ENCODE measurements at regions not wholly inside any gene's neighbourhood (a gene's known extent, or its start where the extent isn't known, plus 50 kb on each side); places are given as distances from the start of the nearest gene placed in this dataset.

GRCh38 chrX:54675762-54676161 is 122.3 kb downstream of the ITIH6 start:
- no peaks in the 10 kb centered on the region for H3K36me3 Mint-ChIP-seq (ENCODE audit: low read depth, unreplicated experiment)
- peak; percentile 88 for FAIRE-seq
- H3K9ac ChIP-seq (ENCODE audit: low read length): no peak overlapping the region

GRCh38 chrX:54695231-54695630 is 102.8 kb downstream of the ITIH6 start:
- no peaks in the 10 kb centered on the region for H3K79me2 ChIP-seq (ENCODE audit: insufficient read depth, low read length)
- FAIRE-seq: no peak
- TF ChIP-seq EZH2 (IDR thresholded peaks at IDR 0.05; ENCODE audit: insufficient read depth, low read length) (no peak), CTCF (IDR thresholded peaks at IDR 0.05; ENCODE audit: insufficient read depth, low read depth, low read length) (no peak)
- no peaks in the 10 kb centered on the region for H3K36me3 ChIP-seq (ENCODE audit: insufficient read depth, low read length)
- H3K4me1 ChIP-seq (ENCODE audit: insufficient read depth, low read length): no peaks in the 10 kb centered on the region
- no peak overlapping the region for H2AFZ ChIP-seq (ENCODE audit: low read depth, low read length)
- H3K27me3 ChIP-seq (ENCODE audit: insufficient read depth, low read length): no peaks in the 10 kb centered on the region
- H3K9me3 Mint-ChIP-seq (ENCODE audit: unreplicated experiment): peaks cover 6% of the 10 kb centered on the region
- no peaks in the 10 kb centered on the region for H3K9me3 ChIP-seq (ENCODE audit: insufficient read depth, low read depth, low read length)
- no peak overlapping the region for H3K4me3 ChIP-seq (ENCODE audit: insufficient read depth, low read depth, low read length)
- H3K27ac ChIP-seq (ENCODE audit: low read depth, low read length): no peak overlapping the region
- no peaks in the 10 kb centered on the region for H3K27me3 Mint-ChIP-seq (ENCODE audit: low read depth, unreplicated experiment)
- H3K4me3 Mint-ChIP-seq (ENCODE audit: unreplicated experiment): no peak overlapping the region
- H3K27ac Mint-ChIP-seq (ENCODE audit: unreplicated experiment): no peak overlapping the region
- H3K36me3 Mint-ChIP-seq (ENCODE audit: low read depth, unreplicated experiment): no peaks in the 10 kb centered on the region
- H3K9ac ChIP-seq (ENCODE audit: low read length): no peak overlapping the region
- H4K20me1 ChIP-seq (ENCODE audit: insufficient read depth, low read length): no peaks in the 10 kb centered on the region
- no peak overlapping the region for H3K4me2 ChIP-seq (ENCODE audit: low read length)
- no peaks in the 10 kb centered on the region for H3K4me1 Mint-ChIP-seq (ENCODE audit: low read depth, unreplicated experiment)
- DNase-seq (ENCODE audit: low read depth): no peak

More at GRCh38 chrX:54675762-54676161, 122.3 kb downstream of the ITIH6 start:
- no peak overlapping the region for H3K4me3 ChIP-seq (ENCODE audit: insufficient read depth, low read depth, low read length)
- Mint-ChIP-seq H3K4me3 (ENCODE audit: unreplicated experiment) (no peak overlapping the region), H3K4me1 (ENCODE audit: low read depth, unreplicated experiment) (no peaks in the 10 kb centered on the region), H3K27me3 (ENCODE audit: low read depth, unreplicated experiment) (no peaks in the 10 kb centered on the region), H3K9me3 (ENCODE audit: unreplicated experiment) (peaks cover 3% of the 10 kb centered on the region), H3K27ac (ENCODE audit: unreplicated experiment) (no peak overlapping the region)
- H3K4me2 ChIP-seq (ENCODE audit: low read length): no peak overlapping the region
- no peaks in the 10 kb centered on the region for H3K9me3 ChIP-seq (ENCODE audit: insufficient read depth, low read depth, low read length)
- no peak overlapping the region for H3K27ac ChIP-seq (ENCODE audit: low read depth, low read length)
- H3K27me3 ChIP-seq (ENCODE audit: insufficient read depth, low read length): no peaks in the 10 kb centered on the region
- H3K79me2 ChIP-seq (ENCODE audit: insufficient read depth, low read length): no peaks in the 10 kb centered on the region
- DNase-seq (ENCODE audit: low read depth): no peak
- H2AFZ ChIP-seq (ENCODE audit: low read depth, low read length): no peak overlapping the region
- TF ChIP-seq CTCF (IDR thresholded peaks at IDR 0.05; ENCODE audit: insufficient read depth, low read depth, low read length) (no peak), EZH2 (IDR thresholded peaks at IDR 0.05; ENCODE audit: insufficient read depth, low read length) (no peak)
- no peaks in the 10 kb centered on the region for H3K4me1 ChIP-seq (ENCODE audit: insufficient read depth, low read length)
- H3K36me3 ChIP-seq (ENCODE audit: insufficient read depth, low read length): no peaks in the 10 kb centered on the region
- H4K20me1 ChIP-seq (ENCODE audit: insufficient read depth, low read length): no peaks in the 10 kb centered on the region

DNA sequence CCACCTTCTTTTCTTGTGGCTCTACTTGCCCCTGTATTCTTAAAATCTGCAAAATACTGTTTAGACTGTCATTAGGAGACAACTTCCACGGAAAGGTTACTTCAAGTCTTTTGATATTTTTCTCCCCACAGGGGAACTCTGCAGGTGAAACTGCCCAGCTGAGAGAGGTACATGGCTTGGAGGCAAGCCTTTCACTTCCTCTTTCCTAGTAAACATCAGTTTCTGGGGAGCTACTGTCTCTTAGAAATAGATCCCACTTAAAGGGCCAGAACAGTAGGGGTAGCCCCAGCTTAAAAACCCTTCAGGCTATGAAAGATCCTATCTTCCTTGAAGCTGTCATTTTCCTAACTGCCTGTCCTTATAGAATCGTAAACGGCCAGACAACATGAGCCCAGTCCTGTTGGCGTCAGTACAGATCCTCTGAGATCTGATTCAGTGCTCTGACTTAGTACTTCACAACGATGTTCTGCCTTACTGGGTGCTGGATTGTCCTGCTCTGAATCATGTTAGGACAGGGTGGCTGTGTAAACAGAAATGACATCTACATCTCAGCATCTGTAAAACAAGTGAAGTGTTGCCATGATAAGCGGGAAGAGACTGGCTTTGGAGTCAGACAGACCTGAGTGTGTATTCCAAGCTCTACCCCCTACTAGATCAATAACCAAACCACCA is 102.1 kb downstream of the ITIH6 start:
- Histone ChIP-seq H3K4me1 (ENCODE audit: insufficient read depth, low read length) (no peaks in the 10 kb centered on the region), H3K27ac (ENCODE audit: low read depth, low read length) (no peak overlapping the region), H3K36me3 (ENCODE audit: insufficient read depth, low read length) (no peaks in the 10 kb centered on the region), H3K4me3 (ENCODE audit: insufficient read depth, low read depth, low read length) (no peak overlapping the region), H3K4me2 (ENCODE audit: low read length) (no peak overlapping the region), H3K9ac (ENCODE audit: low read length) (no peak overlapping the region), H3K79me2 (ENCODE audit: insufficient read depth, low read length) (no peaks in the 10 kb centered on the region), H4K20me1 (ENCODE audit: insufficient read depth, low read length) (no peaks in the 10 kb centered on the region), H3K9me3 (ENCODE audit: insufficient read depth, low read depth, low read length) (no peaks in the 10 kb centered on the region), H2AFZ (ENCODE audit: low read depth, low read length) (no peak overlapping the region), H3K27me3 (ENCODE audit: insufficient read depth, low read length) (no peaks in the 10 kb centered on the region)
- H3K9me3 Mint-ChIP-seq (ENCODE audit: unreplicated experiment): peaks cover 7% of the 10 kb centered on the region
- H3K36me3 Mint-ChIP-seq (ENCODE audit: low read depth, unreplicated experiment): no peaks in the 10 kb centered on the region
- DNase-seq (ENCODE audit: low read depth): no peak
- H3K27ac Mint-ChIP-seq (ENCODE audit: unreplicated experiment): no peak overlapping the region
- no peak for FAIRE-seq
- no peaks in the 10 kb centered on the region for H3K27me3 Mint-ChIP-seq (ENCODE audit: low read depth, unreplicated experiment)
- TF ChIP-seq CTCF (IDR thresholded peaks at IDR 0.05; ENCODE audit: insufficient read depth, low read depth, low read length) (no peak), EZH2 (IDR thresholded peaks at IDR 0.05; ENCODE audit: insufficient read depth, low read length) (no peak)
- no peaks in the 10 kb centered on the region for H3K4me1 Mint-ChIP-seq (ENCODE audit: low read depth, unreplicated experiment)
- H3K4me3 Mint-ChIP-seq (ENCODE audit: unreplicated experiment): no peak overlapping the region

Measured in astrocyte (in vitro differentiated cells and primary cell).